Testis (tissue), 2 donors: ENCODE measurements at regions not wholly inside any gene's neighbourhood (a gene's known extent, or its start where the extent isn't known, plus 50 kb on each side); places are given as distances from the start of the nearest gene placed in this dataset.

Experiments used
- CTCF ChIP-seq, 3 experiments: fragments of 450-650 bp in 2 of 3; fragments of 200-600 bp in 1 of 3; sonication (generic) in 1 of 3; IDR thresholded peaks; one replicate each; pipeline ENCODE4 v1.5.1; 2016 to 2019; ENCODE audit warnings: antibody characterized with exemption in 3 of 3, mild to moderate bottlenecking in 2 of 3, moderate library complexity in 1 of 3
- POLR2A ChIP-seq: fragments of 450-650 bp; IDR thresholded peaks from one replicate; pipeline ENCODE4 v1.6.1; 2017; ENCODE audit warnings: antibody characterized with exemption, mild to moderate bottlenecking, moderate library complexity

GRCh38 chr12:43284486-43285158 is 267.4 kb downstream of the ADAMTS20 start:
- TF ChIP-seq CTCF (IDR thresholded peaks at IDR 0.05) (no peak), POLR2A (no peak)
